NB4 (cell line): ENCODE measurements at regions not wholly inside any gene's neighbourhood (a gene's known extent, or its start where the extent isn't known, plus 50 kb on each side); places are given as distances from the start of the nearest gene placed in this dataset.
A peak's percentile ranks its signal among the peaks of the same experiment; 100 is the strongest.

Experiments used
- DNase-seq: peaks from one replicate; pipeline ENCODE4 v3.0.0; 2010; ENCODE audit warnings: low read depth
- H3K4me3 ChIP-seq: one replicate; pipeline ENCODE4 v1.5.1; 2011; ENCODE audit warnings: mild to moderate bottlenecking, low read depth, low read length, moderate library complexity
- CTCF ChIP-seq: IDR thresholded peaks from one replicate; pipeline ENCODE4 v1.5.1; 2012; ENCODE audit warnings: low read depth, low read length
- MAX ChIP-seq: IDR thresholded peaks from 2 replicates; pipeline ENCODE4 v1.6.1; 2011; ENCODE audit warnings: low read depth, low read length
- MYC ChIP-seq: IDR thresholded peaks from 2 replicates; pipeline ENCODE4 v1.6.1; 2011; ENCODE audit warnings: low read depth, low read length
- POLR2A ChIP-seq: IDR thresholded peaks from 2 replicates; pipeline ENCODE4 v1.6.1; 2011; ENCODE audit warnings: mild to moderate bottlenecking; ENCODE audit not compliant: insufficient read length; ENCODE audit errors: extremely low read depth

DNA sequence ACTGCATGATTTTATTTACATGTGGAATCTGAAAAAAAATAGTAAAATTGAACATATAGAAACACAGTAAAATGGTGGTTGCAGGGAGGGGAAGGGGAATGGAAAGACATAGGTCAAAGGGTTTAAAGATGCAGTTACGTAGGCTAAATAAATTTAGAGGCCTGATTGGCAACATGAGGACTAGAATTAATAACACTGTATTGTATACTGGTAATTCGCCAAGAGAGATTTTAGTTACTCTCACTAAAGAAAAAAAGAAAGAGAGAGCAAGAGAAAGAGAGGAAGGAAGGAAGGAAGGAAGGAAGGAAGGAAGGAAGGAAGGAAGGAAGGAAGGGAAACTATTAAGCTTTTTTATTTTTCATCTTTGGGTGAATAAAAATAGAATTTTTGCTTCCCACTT, 488.1 kb downstream of the PCDH10 start:
- DNase-seq = no peak
- TF ChIP-seq MYC (no peak), MAX (no peak), CTCF (no peak), POLR2A (no peak)
- H3K4me3 ChIP-seq = no peak overlapping the region

DNA sequence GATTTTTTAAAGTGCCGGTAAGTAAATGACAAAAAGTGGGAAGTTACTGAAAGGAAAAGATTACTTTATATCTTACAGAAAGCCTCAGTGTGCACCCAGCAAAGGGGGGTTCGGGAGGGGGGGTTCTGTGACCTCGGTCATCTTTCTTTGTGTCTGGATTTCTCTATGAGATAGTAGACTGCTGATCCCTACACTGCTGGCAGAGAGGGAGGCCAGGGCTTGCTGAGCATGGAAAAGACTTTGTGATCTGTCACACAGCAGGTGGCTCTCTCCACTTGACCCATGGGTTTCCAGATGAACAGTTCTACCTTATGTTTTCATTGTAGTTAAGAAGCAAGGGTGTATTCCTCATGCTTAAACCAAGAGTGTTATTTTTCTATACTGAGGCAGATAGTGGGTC, 475.6 kb downstream of the PCDH10 start:
- no peak for DNase-seq
- no peak overlapping the region for H3K4me3 ChIP-seq
- TF ChIP-seq MAX (no peak), POLR2A (no peak), MYC (no peak), CTCF (no peak)

GRCh38 chr4:133623847-133624246, 474.8 kb downstream of the PCDH10 start:
- no peak for TF ChIP-seq CTCF
- no peak for TF ChIP-seq MAX
- no peak for TF ChIP-seq POLR2A
- no peak for TF ChIP-seq MYC
- no peak for DNase-seq

DNA sequence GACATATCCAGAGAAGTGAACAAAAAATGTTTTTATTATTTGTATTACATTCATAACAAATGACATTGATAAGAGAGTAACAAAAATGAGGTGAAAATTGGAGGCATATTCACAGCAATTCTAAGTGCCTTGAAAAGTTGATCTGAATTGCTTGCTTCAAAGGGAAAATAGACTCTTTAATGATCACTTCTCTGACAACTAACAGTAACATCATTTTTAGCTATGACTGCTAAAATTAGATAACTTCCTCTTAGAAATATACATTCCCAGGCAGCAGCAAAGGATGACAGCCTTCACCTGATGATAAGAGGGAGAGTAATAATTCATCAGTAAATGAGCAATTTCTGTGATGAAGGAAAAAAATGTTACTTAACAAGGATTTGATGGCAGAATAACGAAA, 472.5 kb downstream of the PCDH10 start:
- DNase-seq = no peak
- no peak overlapping the region for H3K4me3 ChIP-seq
- no peak for TF ChIP-seq POLR2A
- TF ChIP-seq MAX = no peak
- TF ChIP-seq MYC = no peak
- no peak for TF ChIP-seq CTCF

More at GRCh38 chr4:133623847-133624246, 474.8 kb downstream of the PCDH10 start:
- no peak overlapping the region for H3K4me3 ChIP-seq

DNA sequence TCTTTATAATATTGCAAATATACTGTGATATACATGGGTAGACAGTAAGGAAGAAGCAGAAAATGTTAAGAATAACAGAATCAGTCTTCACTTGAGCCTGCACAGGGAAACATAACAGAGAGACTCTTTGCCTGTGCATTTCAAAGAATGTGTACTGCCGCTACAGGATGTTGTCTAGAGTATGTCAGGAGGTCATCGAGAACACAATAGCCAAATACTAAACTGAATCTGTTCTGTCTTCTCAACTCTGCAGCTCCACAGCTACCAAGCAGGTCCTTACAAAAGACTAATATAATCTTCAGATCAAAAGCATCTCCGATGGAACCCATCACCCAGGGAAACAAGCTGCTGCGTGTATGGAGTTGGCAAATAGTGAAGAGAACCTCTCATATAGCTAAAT, 471.5 kb downstream of the PCDH10 start:
- TF ChIP-seq MYC (no peak), MAX (no peak), POLR2A (no peak)
- no peak overlapping the region for H3K4me3 ChIP-seq
- DNase-seq = no peak

DNA sequence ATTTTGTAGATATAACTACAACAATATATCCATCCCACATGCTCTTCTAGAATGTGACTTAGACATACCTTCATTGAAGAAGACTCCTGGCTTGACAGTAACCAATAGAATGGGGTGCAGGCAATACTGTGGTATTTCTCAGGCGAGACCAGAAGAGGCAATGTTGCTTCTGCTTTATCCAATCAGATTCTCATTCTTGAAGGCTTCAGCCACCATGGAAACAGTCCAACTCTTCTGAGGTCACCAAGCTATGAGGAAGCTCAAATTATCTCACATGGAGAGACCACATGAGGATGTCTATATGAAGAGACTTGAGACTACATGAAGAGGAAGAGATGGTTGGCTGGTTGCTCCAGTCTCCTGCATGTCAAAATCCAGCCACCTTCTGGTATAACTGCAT, 469.9 kb downstream of the PCDH10 start:
- DNase-seq = peak; percentile 10
- H3K4me3 ChIP-seq = no peak overlapping the region
- TF ChIP-seq MYC (no peak), POLR2A (no peak), CTCF (no peak), MAX (no peak)
